HepG2 (cell line): ENCODE measurements at regions not wholly inside any gene's neighbourhood (a gene's known extent, or its start where the extent isn't known, plus 50 kb on each side); places are given as distances from the start of the nearest gene placed in this dataset.

Experiments used
- ATAC-seq: fragments of 200-7000 bp; cut with Tn5 transposase; 3 replicates; pipeline ENCODE4 v1.9.1; 2020; ENCODE audit warnings: mild to moderate bottlenecking, moderate library complexity
- BruUV-seq: library from RNA; stranded (reverse); fragments of 400-500 nt; replicated peaks from 2 replicates; lab custom pipeline; 2021; lab: Mats Ljungman, UMichigan
- CTCF ChIA-PET: fragments of 300-600 bp; formaldehyde crosslinking; extraction: SDS; loops from one replicate; lab custom pipeline; 2021; ENCODE audit warnings: low total read pairs, inconsistent platforms, low intra/inter-chr PET ratio; lab: Yijun Ruan, JAX
- POLR2A ChIA-PET: fragments of 350-600 bp; sonication (Branson Sonifier 250); formaldehyde crosslinking; loops from one replicate; lab custom pipeline; 2020; ENCODE audit warnings: antibody characterized with exemption, inconsistent platforms; lab: Yijun Ruan, JAX
- DNase-seq: peaks from one replicate; pipeline ENCODE4 v3.0.0-alpha.2; 2015; ENCODE audit warnings: low spot score
- FAIRE-seq: peaks from 3 replicates; lab custom pipeline; 2011; peaks lifted over from hg19 to GRCh38; lab: Jason Lieb, UNC
- H2AFZ ChIP-seq: one replicate; pipeline ENCODE4 v1.6.1; 2011; ENCODE audit warnings: low read length, inconsistent platforms
- H3K27ac ChIP-seq: fragments of 300-600 bp; 3 replicates; pipeline ENCODE4 v1.8.0; 2011; ENCODE audit warnings: mixed run types, mild to moderate bottlenecking, mixed read lengths, low read length, inconsistent platforms; ENCODE audit not compliant: insufficient read depth; ENCODE audit errors: extremely low read length
- H3K27me3 ChIP-seq, 2 experiments: fragments of 200-600 bp in 1 of 2; 2 replicates in 1 of 2; 3 replicates in 1 of 2; pipeline versions ENCODE4 v1.6.0 to v1.8.0; 2011; ENCODE audit warnings: low read length in 2 of 2, mild to moderate bottlenecking in 2 of 2, moderate library complexity in 2 of 2, inconsistent platforms in 1 of 2; ENCODE audit not compliant: insufficient read depth in 2 of 2, control insufficient read depth in 1 of 2
- H3K36me3 ChIP-seq, 2 experiments: fragments of 200-600 bp in 1 of 2; replicated peaks in 1 of 2; 2 replicates in 1 of 2; 3 replicates in 1 of 2; pipeline versions ENCODE4 v1.5.1 to v1.8.0; 2011; ENCODE audit warnings: low read length in 2 of 2, inconsistent platforms in 1 of 2; ENCODE audit not compliant: insufficient read depth in 2 of 2, control insufficient read depth in 1 of 2
- H3K4me1 ChIP-seq: 2 replicates; pipeline ENCODE4 v1.5.1; 2012; ENCODE audit warnings: low read length, inconsistent platforms; ENCODE audit not compliant: insufficient read depth
- H3K4me2 ChIP-seq: 2 replicates; pipeline ENCODE4 v1.6.0; 2011; ENCODE audit warnings: low read depth, low read length, inconsistent platforms
- H3K4me3 ChIP-seq, 3 experiments: fragments of 200-600 bp in 1 of 3; sonication (generic), shearing (Covaris generic) in 1 of 3; replicated peaks in 1 of 3; 2 replicates each; pipeline ENCODE4 v1.5.1; 2011 to 2016; ENCODE audit warnings: low read length in 3 of 3, inconsistent platforms in 2 of 3, low read depth in 2 of 3, mild to moderate bottlenecking in 2 of 3, control low read depth in 1 of 3, mixed read lengths in 1 of 3; ENCODE audit not compliant: insufficient read depth in 1 of 3
- H3K79me2 ChIP-seq: one replicate; pipeline ENCODE4 v1.6.1; 2011; ENCODE audit warnings: low read length, inconsistent platforms; ENCODE audit not compliant: insufficient read depth
- H3K9ac ChIP-seq: 2 replicates; pipeline ENCODE4 v1.6.0; 2011; ENCODE audit warnings: mild to moderate bottlenecking, low read depth, low read length, inconsistent platforms; ENCODE audit not compliant: insufficient read depth
- H3K9me3 ChIP-seq: 2 replicates; pipeline ENCODE4 v1.5.1; 2012; ENCODE audit warnings: mild to moderate bottlenecking, low read length
- H4K20me1 ChIP-seq: 2 replicates; pipeline ENCODE4 v1.6.0; 2011; ENCODE audit warnings: inconsistent platforms, mild to moderate bottlenecking, low read length, moderate library complexity; ENCODE audit not compliant: insufficient read depth
- FOXK1 ChIP-seq: sonication (generic); formaldehyde crosslinking; IDR thresholded peaks from 2 replicates; pipeline ENCODE4 v1.4.0; 2020; ENCODE audit warnings: low read depth, missing genetic modification reagents, borderline replicate concordance
- GATAD2A ChIP-seq: IDR thresholded peaks from 2 replicates; pipeline ENCODE4 v1.6.1; 2016
- GTF2F1 ChIP-seq: fragments of 150-350 bp; IDR thresholded peaks from 2 replicates; pipeline ENCODE4 v1.6.1; 2014; ENCODE audit warnings: low read length
- HNF4A ChIP-seq: sonication (generic); formaldehyde crosslinking; IDR thresholded peaks from 2 replicates; pipeline ENCODE4 v1.4.0; 2020; ENCODE audit warnings: missing genetic modification reagents
- KMT2B ChIP-seq: IDR thresholded peaks from 2 replicates; pipeline ENCODE4 v1.6.1; 2016; ENCODE audit warnings: missing genetic modification reagents, missing compliant biosample characterization
- MIER3 ChIP-seq: IDR thresholded peaks from 2 replicates; pipeline ENCODE4 v1.6.1; 2016; ENCODE audit warnings: missing compliant biosample characterization, borderline replicate concordance
- RCOR2 ChIP-seq: IDR thresholded peaks from 2 replicates; pipeline ENCODE4 v1.6.1; 2016; ENCODE audit warnings: missing biosample characterization, missing genetic modification reagents
- REXO4 ChIP-seq: sonication (generic); formaldehyde crosslinking; IDR thresholded peaks from 2 replicates; pipeline ENCODE4 v1.8.0; 2022; ENCODE audit warnings: missing genetic modification reagents, mild to moderate bottlenecking, borderline replicate concordance
- TRIM22 ChIP-seq: fragments of 450-650 bp; IDR thresholded peaks from 2 replicates; pipeline ENCODE4 v1.6.1; 2017
- ZBTB1 ChIP-seq: sonication (generic); formaldehyde crosslinking; IDR thresholded peaks from 2 replicates; pipeline ENCODE4 v1.4.0; 2020; ENCODE audit warnings: missing genetic modification reagents, borderline replicate concordance
- ZNF256 ChIP-seq: sonication (generic); formaldehyde crosslinking; conservative IDR thresholded peaks from 2 replicates; pipeline ENCODE4 v1.4.0; 2020; ENCODE audit warnings: missing genetic modification reagents
- ZNF569 ChIP-seq: sonication (generic); formaldehyde crosslinking; IDR thresholded peaks from 2 replicates; pipeline ENCODE4 v1.5.0; 2020; ENCODE audit warnings: mild to moderate bottlenecking, missing genetic modification reagents, moderate library complexity, borderline replicate concordance
- ZNF879 ChIP-seq: sonication (generic); formaldehyde crosslinking; IDR thresholded peaks from 2 replicates; pipeline ENCODE4 v1.8.1; 2023; ENCODE audit warnings: missing genetic modification reagents
- WGBS: methylation state at CpG from one replicate; pipeline ENCODE4 v1.1.6; 2017; ENCODE audit warnings: low lambda C conversion rate; 5-methylcytosine and 5-hydroxymethylcytosine counted together
- in situ Hi-C: cut with HindIII; loops from 2 replicates; pipeline ENCODE4 v1.10.0; 2017; ENCODE audit warnings: low pct_unique_long_range_greater_than_20kb; ENCODE audit not compliant: extremely low pct_ligation_motif_present
- intact Hi-C: fragments of 100-400 bp; cut with micrococcal nuclease; formaldehyde crosslinking; loops from one replicate; pipeline ENCODE4 v1.10.0; 2022; ENCODE audit not compliant: unreplicated experiment
- TF ChIP-seq, protein P1 (sequence below): sonication (generic); formaldehyde crosslinking; IDR thresholded peaks from 2 replicates; pipeline ENCODE4 v1.8.1; 2023; ENCODE audit warnings: missing genetic modification reagents, mild to moderate bottlenecking, borderline replicate concordance
- TF ChIP-seq, protein P2 (sequence below): sonication (generic); formaldehyde crosslinking; IDR thresholded peaks from 2 replicates; pipeline ENCODE4 v1.5.1; 2020; ENCODE audit warnings: mild to moderate bottlenecking, moderate library complexity, missing genetic modification reagents

DNA sequence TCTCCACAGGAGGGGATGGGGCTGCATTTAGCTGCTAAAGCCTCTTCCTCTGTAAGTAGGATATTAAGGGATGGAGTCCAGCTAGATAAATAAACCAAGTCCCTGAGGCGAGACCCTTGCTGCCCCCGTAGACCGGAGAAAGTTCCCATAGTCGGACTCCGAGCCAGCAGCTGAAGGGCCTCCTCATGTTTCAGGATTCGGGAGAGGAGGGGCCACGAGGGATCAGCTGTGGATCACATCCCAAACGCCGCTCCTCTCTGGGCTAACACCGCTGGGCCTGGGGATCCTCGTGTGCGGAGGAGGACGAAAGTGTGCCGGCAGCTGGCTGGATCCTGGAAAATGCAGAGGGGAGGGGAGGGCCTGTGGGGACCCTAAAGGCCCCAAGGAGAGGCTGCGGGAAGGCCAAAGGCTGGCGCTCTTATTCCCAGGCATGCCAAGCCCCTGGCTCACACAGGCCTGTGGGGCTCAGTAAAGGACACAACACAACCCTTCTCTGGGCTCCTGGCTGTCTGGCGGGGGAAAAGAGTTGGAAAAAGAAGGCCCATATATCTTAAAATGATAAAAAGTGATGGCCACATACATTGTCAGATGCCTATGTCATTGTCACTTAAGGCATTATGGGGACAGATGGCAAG lies 82.5 kb upstream of the TMEM72 start:
- Histone ChIP-seq H3K9me3 (no peaks in the 10 kb centered on the region), H4K20me1 (no peaks in the 10 kb centered on the region), H3K27ac (no peak overlapping the region), H3K9ac (no peak overlapping the region), H3K4me2 (no peak overlapping the region), H3K4me1 (0 out of 2 replicates have a peak, but pooled peaks cover 7% of the 10 kb centered on the region), H3K27me3 (peaks cover 0 to 4% of the 10 kb centered on the region in 2 experiments; a peak in 2 of 5 replicates), H3K36me3 (no peaks in the 10 kb centered on the region), H3K4me3 (no peak overlapping the region), H3K79me2 (no peaks in the 10 kb centered on the region)
- 78% methylated on average over 17 of the region's 17 CpGs for WGBS
- ChIA-PET POLR2A (no interaction called here), CTCF (no interaction called here)
- BruUV-seq: no TSS peak
- FAIRE-seq (no peak), ATAC-seq (no peak), DNase-seq (no peak)
- in situ Hi-C loops (no loop called here), intact Hi-C loops (no loop called here)
- TF ChIP-seq, protein P1, sequence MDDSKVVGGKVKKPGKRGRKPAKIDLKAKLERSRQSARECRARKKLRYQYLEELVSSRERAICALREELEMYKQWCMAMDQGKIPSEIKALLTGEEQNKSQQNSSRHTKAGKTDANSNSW (CRISPR knock-in tag): no peak
- TF ChIP-seq ZNF256 (CRISPR knock-in tag): no peak
- no peak for TF ChIP-seq ZNF569
- no peak for TF ChIP-seq TRIM22
- TF ChIP-seq ZBTB1: no peak
- TF ChIP-seq MIER3 (CRISPR knock-in tag): no peak
- no peak for TF ChIP-seq RCOR2 (CRISPR knock-in tag)
- TF ChIP-seq ZNF879: no peak
- no peak for TF ChIP-seq KMT2B (CRISPR knock-in tag)
- TF ChIP-seq REXO4: no peak
- TF ChIP-seq FOXK1 (CRISPR knock-in tag): no peak
- TF ChIP-seq GATAD2A: no peak
- TF ChIP-seq GTF2F1: no peak
- TF ChIP-seq HNF4A (CRISPR knock-in tag): no peak
- TF ChIP-seq, protein P2, sequence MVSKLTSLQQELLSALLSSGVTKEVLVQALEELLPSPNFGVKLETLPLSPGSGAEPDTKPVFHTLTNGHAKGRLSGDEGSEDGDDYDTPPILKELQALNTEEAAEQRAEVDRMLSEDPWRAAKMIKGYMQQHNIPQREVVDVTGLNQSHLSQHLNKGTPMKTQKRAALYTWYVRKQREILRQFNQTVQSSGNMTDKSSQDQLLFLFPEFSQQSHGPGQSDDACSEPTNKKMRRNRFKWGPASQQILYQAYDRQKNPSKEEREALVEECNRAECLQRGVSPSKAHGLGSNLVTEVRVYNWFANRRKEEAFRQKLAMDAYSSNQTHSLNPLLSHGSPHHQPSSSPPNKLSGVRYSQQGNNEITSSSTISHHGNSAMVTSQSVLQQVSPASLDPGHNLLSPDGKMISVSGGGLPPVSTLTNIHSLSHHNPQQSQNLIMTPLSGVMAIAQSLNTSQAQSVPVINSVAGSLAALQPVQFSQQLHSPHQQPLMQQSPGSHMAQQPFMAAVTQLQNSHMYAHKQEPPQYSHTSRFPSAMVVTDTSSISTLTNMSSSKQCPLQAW (CRISPR knock-in tag): no peak
- TF ChIP-seq, all 625 proteins: peak for 0
- H2AFZ ChIP-seq: no peak overlapping the region
